GM19099 (cell line): ENCODE measurements at regions not wholly inside any gene's neighbourhood (a gene's known extent, or its start where the extent isn't known, plus 50 kb on each side); places are given as distances from the start of the nearest gene placed in this dataset.

Experiments
- POLR2A ChIP-seq: IDR thresholded peaks from 3 replicates; pipeline ENCODE4 v1.6.1; 2011; ENCODE audit warnings: low read depth; ENCODE audit not compliant: insufficient read length; ENCODE audit errors: extremely low read depth

DNA sequence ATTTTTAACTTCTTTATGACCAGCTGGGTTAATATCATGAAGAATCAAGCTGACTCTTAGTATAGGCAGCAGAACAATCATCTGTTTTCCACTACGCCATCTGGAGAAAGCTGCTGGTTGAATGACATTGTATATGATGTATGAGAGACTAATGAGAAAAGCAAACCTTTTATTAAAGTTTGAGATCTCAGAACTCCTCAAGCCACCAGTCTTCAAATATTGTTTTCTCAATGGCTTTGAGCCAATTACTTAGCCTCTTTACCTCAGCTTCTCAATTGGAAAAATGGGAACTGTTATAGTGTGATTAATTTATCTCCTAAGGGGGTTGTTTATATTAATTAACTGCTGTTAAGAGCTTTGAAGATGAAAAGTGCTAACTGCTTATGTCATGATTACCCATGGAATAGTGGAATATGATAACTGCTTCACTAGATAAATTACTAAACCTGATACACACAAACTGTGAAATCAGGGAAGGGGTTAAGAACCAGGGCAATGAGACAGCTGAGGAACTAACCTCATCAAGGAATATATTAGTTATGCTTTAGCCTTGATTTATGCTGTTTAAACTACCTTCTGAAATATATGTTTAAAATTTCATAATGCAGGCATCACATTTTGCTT is 330.1 kb downstream of the SOX2 start:
- no peak for TF ChIP-seq POLR2A

DNA sequence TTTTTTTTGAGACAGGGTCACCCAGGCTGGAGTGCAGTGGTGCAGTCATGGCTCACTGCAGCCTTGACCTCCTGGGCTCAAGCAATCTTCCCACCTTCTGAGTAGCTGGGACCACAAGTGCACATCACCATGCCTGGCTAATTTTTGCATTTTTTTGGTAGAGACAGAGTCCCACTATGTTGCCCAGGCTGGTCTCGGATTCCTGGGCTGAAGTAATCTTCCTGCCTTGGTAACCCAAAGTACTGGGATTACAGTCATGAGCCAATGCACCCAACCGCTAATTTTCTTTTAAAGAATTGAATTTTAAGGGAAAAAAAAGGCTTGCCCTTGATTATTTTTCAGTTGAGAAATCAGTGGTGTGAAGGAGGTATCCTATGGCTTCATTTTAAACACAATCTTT is 334.0 kb downstream of the SOX2 start:
- no peak for TF ChIP-seq POLR2A

DNA sequence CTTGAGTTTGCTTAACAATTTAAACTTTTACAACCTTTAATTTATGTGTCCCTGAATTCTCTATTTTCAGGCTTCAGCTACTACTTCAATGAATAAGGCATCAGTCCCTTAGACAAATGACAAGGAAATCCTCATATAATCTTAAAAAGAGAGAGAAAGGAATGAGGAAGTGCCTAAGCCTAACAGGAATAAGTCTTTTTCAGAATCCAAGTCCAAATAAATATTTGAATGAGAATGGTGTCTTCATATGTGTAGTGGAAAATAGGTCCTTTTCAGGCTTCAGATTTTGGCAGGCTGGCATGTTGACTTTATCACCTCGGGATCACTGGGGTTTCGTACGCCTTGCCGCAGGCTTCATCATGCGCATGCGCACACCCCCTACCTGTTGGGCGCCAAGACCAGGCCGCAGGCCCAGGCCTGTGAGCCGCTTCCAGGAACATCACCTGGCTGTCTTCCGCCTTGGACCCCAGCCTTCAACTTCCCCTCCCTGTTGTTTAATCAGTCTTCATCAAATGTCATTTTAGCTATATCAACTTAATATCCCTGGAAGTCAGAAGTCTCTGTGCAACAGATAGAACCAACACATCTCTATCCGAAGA is 334.5 kb downstream of the SOX2 start:
- TF ChIP-seq POLR2A = no peak

DNA sequence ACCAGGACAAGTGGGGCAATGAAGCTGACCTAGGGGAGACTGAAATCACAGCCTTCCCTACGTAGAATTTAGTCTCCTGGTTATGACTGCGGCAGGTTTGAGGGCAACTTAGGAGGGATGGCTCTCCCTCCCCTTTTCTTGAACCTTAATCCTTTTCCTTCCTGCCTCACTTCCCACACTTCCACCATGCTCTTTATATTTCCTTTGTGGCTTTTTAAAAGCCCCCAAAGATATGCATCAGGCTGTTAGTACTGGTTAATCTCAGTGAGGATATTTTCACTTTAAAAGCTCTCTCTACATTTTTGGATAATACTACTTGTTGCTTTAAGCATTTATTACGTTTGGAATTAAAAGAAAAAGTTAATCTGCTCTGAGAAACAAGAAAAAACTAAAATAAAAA is 339.2 kb downstream of the SOX2 start:
- TF ChIP-seq POLR2A = no peak

DNA sequence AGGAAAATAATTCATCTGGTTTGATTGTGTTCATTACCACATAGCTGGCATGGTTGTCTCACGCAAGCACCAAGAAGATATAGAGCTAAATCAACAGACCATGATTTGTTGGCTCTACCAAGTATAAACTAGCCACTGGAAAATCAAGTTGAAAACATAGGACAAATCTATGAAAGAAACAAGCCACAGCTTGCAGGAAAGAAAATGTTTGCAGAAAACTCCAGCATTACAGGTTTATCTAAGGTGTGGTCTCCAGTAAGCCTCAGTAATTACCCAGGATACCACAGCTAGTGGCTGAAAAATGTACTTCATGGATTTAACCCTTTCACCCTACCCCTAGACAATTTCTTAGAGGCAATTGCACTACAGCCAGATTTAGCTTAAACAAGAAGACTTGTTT is 340.6 kb downstream of the SOX2 start:
- TF ChIP-seq POLR2A = no peak

DNA sequence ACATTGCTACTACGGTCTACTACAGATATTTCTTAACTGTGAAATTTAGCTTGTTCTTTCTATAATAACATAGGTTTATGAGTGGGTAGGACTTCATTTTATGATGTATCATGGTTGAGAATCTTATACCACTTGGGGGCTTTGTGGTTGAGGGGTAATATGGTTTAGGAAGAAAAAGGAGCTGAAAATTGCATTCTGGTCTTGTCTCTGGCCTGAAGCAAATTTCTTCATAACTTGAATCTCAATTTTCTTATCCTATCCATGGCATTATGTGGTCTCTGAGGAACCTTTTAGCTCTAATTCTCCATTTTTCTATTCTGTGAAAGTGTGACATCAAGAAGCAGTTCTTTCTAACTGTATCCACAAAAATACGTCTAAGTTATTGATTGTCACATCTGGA is 341.0 kb downstream of the SOX2 start:
- no peak for TF ChIP-seq POLR2A

DNA sequence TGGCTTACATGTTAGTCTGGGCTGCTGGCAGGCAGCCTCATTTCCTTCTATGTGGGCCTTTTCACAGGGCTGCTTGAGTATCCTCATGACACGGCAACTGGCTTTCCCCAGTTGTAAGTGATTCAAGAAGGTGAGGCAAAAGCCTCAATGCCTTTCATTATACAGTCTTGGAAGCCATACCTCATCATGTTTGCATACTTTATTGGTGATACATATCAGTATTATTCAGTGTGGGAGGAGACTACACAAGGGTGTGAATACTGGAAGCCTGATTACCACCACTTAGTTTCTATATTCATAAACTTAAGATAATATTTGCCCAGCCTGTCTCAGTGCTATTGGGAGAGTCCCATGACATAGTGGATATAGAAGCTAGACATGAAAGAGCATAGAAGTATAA is 346.8 kb downstream of the SOX2 start:
- no peak for TF ChIP-seq POLR2A

DNA sequence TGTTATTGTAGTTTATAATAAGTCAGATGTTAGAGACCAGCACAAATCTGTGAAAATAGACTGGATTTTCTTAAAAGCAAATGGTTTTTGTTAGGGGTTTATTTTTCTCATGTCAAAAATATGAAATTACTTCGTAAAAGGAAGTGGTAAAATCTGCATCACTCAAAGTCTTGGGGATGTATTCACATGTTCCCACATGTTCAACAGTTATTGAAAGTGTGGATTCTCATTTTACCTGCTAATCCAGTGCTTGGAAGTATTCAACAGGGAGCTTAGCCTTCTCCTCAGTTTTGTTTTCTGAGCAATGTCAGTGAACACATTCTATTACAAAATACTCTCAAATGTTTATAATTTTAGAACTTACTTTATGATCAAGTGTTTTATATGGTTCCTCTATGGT is 352.0 kb downstream of the SOX2 start:
- no peak for TF ChIP-seq POLR2A

DNA sequence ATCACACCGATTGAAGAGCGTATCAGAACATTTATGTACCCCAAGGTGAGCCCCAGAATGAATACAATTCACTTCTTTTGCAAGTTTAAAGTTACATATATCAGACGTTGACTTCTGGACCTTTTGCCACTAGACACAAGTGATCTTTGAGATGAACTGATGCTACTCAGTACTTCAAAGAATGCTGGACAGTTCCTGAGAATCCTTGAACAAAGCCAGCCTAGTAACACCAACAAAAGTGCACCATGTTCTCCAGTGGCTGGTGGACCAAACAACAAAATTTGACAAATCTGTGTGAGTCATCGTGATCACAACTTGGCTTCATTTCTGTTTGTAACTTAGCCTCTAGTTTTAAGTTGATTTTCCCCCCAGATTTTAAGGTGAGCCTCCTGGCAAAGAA is 355.7 kb downstream of the SOX2 start:
- TF ChIP-seq POLR2A = no peak

DNA sequence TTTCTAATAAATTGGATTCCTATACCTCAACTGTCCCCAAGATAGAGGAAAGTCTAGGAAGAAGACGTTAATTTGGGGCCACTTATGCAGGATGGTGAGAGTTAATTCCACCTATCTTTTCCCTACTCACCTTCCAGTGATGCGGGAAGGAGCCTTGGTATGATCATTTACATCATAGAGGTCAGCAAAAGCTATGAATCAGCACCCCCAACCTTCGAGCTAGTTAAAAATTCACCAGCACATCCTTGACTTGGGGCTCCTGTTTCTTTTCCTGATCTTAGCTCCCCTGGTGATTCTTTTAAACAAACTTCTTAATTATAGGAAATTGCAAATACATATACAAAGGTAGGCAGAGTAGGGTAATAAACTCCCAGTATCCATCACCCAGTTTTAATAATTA is 366.6 kb downstream of the SOX2 start:
- TF ChIP-seq POLR2A = no peak

DNA sequence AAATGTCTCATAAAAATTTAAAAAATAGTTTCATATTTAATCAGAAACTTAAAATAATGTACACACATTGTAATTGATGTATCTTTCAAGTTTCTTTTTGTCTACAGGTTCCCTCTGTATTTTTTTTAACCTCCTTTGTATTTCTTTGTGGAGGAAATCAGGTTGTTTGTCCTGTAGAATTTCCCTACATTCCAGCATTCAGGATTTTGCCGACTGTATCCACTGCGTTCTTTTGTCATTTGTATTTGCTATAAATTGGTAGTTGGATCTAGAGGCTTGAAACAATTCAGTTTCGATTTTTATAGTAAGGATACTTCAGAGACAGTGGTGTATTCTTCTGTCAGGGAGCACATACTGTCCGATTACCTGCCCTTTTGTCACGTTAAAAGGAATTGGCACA is 367.2 kb downstream of the SOX2 start:
- TF ChIP-seq POLR2A = no peak

DNA sequence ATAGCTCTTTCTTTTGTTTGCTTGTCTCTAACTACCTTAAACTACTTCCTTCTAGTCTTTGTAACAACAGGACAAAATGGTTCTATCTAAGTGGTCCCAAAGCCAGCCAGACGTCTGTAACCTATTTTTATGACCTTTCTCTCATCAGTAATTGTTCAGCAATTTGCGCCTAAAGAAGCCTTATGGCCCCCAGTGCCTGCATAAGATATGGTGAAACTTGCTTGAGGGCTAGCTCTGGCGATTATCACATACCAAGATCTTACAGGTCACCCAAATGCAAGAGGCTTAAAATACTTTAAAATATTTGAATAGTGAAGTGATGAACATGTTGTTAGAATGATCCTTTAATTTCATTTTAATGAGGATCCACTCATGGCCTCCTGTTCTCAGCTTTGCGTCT is 369.4 kb downstream of the SOX2 start:
- TF ChIP-seq POLR2A = no peak

DNA sequence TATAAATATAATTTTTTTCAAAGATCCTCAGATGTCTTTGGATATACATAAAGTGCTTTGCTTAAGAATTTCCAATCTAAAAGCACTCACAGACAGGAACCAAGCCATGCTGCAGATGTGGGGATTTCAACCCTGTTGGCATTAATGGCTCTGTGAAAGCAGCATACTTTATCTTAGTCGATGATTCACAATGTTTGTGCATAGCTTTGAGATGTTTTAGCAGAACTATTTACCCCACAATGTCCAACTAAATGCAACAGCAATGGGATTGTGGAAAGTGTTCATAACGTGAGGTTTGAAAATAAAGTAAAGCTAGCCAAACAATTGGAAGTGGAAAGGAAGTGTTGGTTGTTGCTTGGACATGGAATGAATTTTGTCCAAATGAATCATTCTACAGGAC is 371.4 kb downstream of the SOX2 start:
- TF ChIP-seq POLR2A = no peak

DNA sequence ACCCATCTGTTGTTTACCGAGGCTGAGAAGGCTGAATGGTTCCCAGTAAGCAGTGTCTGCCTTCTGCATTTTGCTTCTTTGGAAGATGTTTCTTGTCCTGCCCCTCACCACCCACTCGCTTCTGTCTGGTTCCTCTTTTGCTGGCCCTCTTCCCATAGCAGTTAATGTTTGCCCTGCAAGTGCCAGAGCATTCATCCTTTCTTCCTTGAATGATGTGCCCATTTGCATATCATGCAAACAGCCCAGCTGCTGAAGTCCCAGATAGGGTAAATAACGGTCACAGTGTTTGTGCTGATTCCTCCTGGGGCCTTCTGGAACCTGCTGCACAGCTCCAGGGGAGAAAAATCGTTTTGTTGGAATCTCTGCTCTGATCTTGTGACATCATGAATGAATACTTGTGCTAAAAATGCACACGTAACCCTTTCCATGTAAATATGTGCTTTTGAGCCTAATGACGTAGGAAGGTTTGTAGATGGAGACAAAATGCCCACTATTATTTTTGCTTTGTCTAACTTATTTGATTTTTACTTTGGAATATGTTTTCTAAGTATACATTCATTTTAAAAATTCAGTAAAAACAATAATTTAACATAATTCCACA is 381.0 kb downstream of the SOX2 start:
- TF ChIP-seq POLR2A = no peak

DNA sequence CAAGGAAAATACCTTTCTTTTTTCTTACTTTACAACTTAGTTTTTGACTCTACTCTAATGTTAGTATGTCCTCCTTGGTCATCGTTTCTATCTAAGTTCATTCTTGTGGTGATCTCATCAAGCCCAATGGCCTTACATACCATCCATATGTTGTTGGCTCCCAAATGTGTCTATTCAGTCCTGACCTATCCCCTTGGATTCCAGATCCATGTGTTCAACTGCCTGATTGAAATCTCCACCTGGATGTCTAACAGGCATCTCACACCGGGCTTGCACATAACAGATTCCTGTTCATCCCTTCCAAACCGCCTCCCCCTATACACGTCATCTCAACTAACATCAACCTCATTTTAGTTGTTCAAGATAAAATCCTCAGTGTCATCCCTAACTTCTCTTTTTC is 382.6 kb downstream of the SOX2 start:
- TF ChIP-seq POLR2A = no peak

DNA sequence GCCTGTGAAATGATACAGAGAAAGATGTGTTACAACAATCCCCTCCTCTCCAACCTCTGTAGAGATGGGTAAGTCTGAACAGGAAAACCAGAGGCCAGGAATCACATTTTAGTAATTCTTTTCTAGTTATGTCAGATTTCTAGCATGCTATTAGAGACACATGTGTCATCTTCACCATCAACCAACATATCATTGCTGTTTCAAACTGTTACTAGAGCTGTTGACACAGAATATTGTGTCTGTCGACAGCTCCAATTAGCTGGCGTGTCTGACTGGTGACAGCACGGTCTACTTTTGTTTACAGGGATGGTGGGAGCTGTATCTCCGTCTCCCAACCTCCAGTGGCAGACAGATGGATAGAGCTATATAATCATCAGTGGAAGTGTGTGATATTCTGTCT is 393.2 kb downstream of the SOX2 start:
- TF ChIP-seq POLR2A = no peak

DNA sequence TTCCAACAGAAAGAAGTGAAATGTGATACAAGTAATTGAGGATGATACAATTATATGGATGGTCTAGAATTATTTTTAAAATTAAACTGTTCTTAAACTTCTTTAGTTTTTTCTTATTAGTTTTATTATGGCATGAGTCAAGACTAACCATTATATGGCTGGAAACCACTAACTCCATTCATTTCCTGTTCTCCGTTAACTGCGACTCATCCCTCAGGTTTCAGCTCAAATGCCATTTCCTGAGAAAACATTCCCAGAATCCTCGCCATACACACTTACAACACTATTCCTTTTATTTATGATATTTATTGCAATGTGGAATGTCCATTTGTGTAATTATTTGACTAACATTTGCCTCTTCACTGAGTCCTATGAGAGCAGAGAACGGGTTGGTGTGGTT is 394.1 kb downstream of the SOX2 start:
- no peak for TF ChIP-seq POLR2A
